Neuronal stem cell (in vitro differentiated cells): ENCODE measurements at regions not wholly inside any gene's neighbourhood (a gene's known extent, or its start where the extent isn't known, plus 50 kb on each side); places are given as distances from the start of the nearest gene placed in this dataset.

Source experiments
- DNase-seq: peaks from one replicate; pipeline ENCODE4 v3.0.0-alpha.2; 2013; ENCODE audit warnings: low spot score
- H2AFZ ChIP-seq: one replicate; pipeline ENCODE4 v1.6.1; 2013; ENCODE audit warnings: mild to moderate bottlenecking, low read length, inconsistent platforms
- H2AK5ac ChIP-seq: 2 replicates; pipeline ENCODE4 v1.6.1; 2013; ENCODE audit warnings: low read depth, mild to moderate bottlenecking, inconsistent platforms, low read length, moderate library complexity, mixed read lengths
- H2BK120ac ChIP-seq: 2 replicates; pipeline ENCODE4 v1.6.1; 2013; ENCODE audit warnings: low read depth, mild to moderate bottlenecking, inconsistent platforms, low read length, moderate library complexity, mixed read lengths
- H2BK12ac ChIP-seq: one replicate; pipeline ENCODE4 v1.6.1; 2013; ENCODE audit warnings: low read length, inconsistent platforms
- H2BK15ac ChIP-seq: 2 replicates; pipeline ENCODE4 v1.6.1; 2013; ENCODE audit warnings: mild to moderate bottlenecking, low read length, inconsistent platforms, mixed read lengths
- H2BK5ac ChIP-seq: one replicate; pipeline ENCODE4 v1.6.1; 2013; ENCODE audit warnings: inconsistent platforms, mild to moderate bottlenecking, low read length, moderate library complexity
- H3K14ac ChIP-seq: one replicate; pipeline ENCODE4 v1.6.1; 2013; ENCODE audit warnings: low read length, inconsistent platforms
- H3K18ac ChIP-seq: 2 replicates; pipeline ENCODE4 v1.6.1; 2013; ENCODE audit warnings: low read length, inconsistent platforms
- H3K23ac ChIP-seq: 2 replicates; pipeline ENCODE4 v1.6.1; 2013; ENCODE audit warnings: low read depth, mild to moderate bottlenecking, mixed read lengths, low read length, inconsistent platforms; ENCODE audit not compliant: poor library complexity
- H3K27ac ChIP-seq: replicated peaks from 3 replicates; pipeline ENCODE4 v1.5.1; 2013; ENCODE audit warnings: low read length, inconsistent platforms
- H3K27me3 ChIP-seq, 3 experiments: 2 replicates each; pipeline ENCODE4 v1.6.1; 2013; ENCODE audit warnings: low read length in 3 of 3, mild to moderate bottlenecking in 2 of 3, inconsistent platforms in 1 of 3, low read depth in 1 of 3, mixed read lengths in 1 of 3, moderate library complexity in 1 of 3; ENCODE audit not compliant: control insufficient read depth in 3 of 3, insufficient read depth in 3 of 3
- H3K36me3 ChIP-seq, 2 donors: replicated peaks in 1 of 2; 2 replicates each; pipeline ENCODE4 v1.6.1; 2013; ENCODE audit warnings: low read length in 2 of 2; ENCODE audit not compliant: control insufficient read depth in 2 of 2, insufficient read depth in 2 of 2
- H3K4ac ChIP-seq: 2 replicates; pipeline ENCODE4 v1.6.1; 2013; ENCODE audit warnings: inconsistent platforms, mild to moderate bottlenecking, low read length, moderate library complexity
- H3K4me1 ChIP-seq, 2 donors: 1 replicate in 1 of 2; 2 replicates in 1 of 2; pipeline ENCODE4 v1.6.1; 2013; ENCODE audit warnings: low read length in 2 of 2, low read depth in 1 of 2; ENCODE audit not compliant: control insufficient read depth in 2 of 2, insufficient read depth in 1 of 2
- H3K4me2 ChIP-seq: one replicate; pipeline ENCODE4 v1.6.1; 2013; ENCODE audit warnings: mild to moderate bottlenecking, low read length, inconsistent platforms; ENCODE audit not compliant: insufficient read depth, poor library complexity, severe bottlenecking
- H3K4me3 ChIP-seq, 2 donors: 2 replicates each; pipeline ENCODE4 v1.5.1; 2013; ENCODE audit warnings: low read length in 2 of 2, mild to moderate bottlenecking in 2 of 2, inconsistent platforms in 1 of 2, moderate library complexity in 1 of 2
- H3K79me1 ChIP-seq: one replicate; pipeline ENCODE4 v1.6.1; 2013; ENCODE audit warnings: low read depth, mild to moderate bottlenecking, inconsistent platforms, low read length, moderate library complexity
- H3K9ac ChIP-seq: one replicate; pipeline ENCODE4 v1.6.1; 2013; ENCODE audit warnings: mild to moderate bottlenecking, low read depth, low read length, inconsistent platforms; ENCODE audit not compliant: poor library complexity
- H3K9me3 ChIP-seq, 2 donors: replicated peaks in 1 of 2; 2 replicates each; pipeline versions ENCODE3 to v1.6.1; 2013; ENCODE audit warnings: low read length in 2 of 2, mild to moderate bottlenecking in 2 of 2, inconsistent platforms in 1 of 2, low read depth in 1 of 2, mixed read lengths in 1 of 2, moderate library complexity in 1 of 2; ENCODE audit not compliant: control insufficient read depth in 2 of 2, insufficient read depth in 1 of 2
- H4K8ac ChIP-seq: one replicate; pipeline ENCODE4 v1.6.1; 2013; ENCODE audit warnings: low read depth, mild to moderate bottlenecking, inconsistent platforms, low read length, moderate library complexity
- H4K91ac ChIP-seq: one replicate; pipeline ENCODE4 v1.6.1; 2013; ENCODE audit warnings: low read length, low read depth, mild to moderate bottlenecking, inconsistent platforms; ENCODE audit not compliant: poor library complexity
- WGBS, 2 donors: extraction: QIAGEN DNeasy Blood & Tissue Kit; methylation state at CpG; one replicate each; pipeline ENCODE4 v1.1.7; 2013; ENCODE audit warnings: missing lambda C conversion rate in 2 of 2, mixed read lengths in 1 of 2; ENCODE audit not compliant: insufficient read length in 2 of 2, insufficient replicate concordance in 1 of 2; ENCODE audit errors: extremely low coverage in 2 of 2; 5-methylcytosine and 5-hydroxymethylcytosine counted together

- H3K4me1 ChIP-seq = peaks cover 4 to 13% of the 10 kb centered on the region in 2 donors
- DNase-seq = no peak
Observed at GRCh38 chr13:74683411-74683810, 549.2 kb upstream of the KLF12 start.

GRCh38 chr13:74682746-74683145, 548.5 kb upstream of the KLF12 start:
- H3K4me1 ChIP-seq = peaks cover 3 to 8% of the 10 kb centered on the region in 2 donors
- no peak overlapping the region for H3K18ac ChIP-seq
- H3K9ac ChIP-seq = no peak overlapping the region
- H2BK5ac ChIP-seq = no peak overlapping the region
- no CpG with 5 or more reads among the region's 1 CpG for WGBS, 2 donors
- no peak for DNase-seq
- H2BK12ac ChIP-seq = no peak overlapping the region
- no peak overlapping the region for H3K4me2 ChIP-seq
- no peaks in the 10 kb centered on the region for H3K79me1 ChIP-seq
- no peak overlapping the region for H3K27ac ChIP-seq
- no peak overlapping the region for H4K8ac ChIP-seq
- H3K4me3 ChIP-seq = no peak overlapping the region
- H3K4ac ChIP-seq = no peak overlapping the region
- H3K36me3 ChIP-seq = no peaks in the 10 kb centered on the region
- no peaks in the 10 kb centered on the region for H3K27me3 ChIP-seq
- H3K23ac ChIP-seq = no peak overlapping the region
- no peak overlapping the region for H3K14ac ChIP-seq
- no peak overlapping the region for H2BK120ac ChIP-seq
- no peak overlapping the region for H4K91ac ChIP-seq
- no peak overlapping the region for H2BK15ac ChIP-seq
- H2AK5ac ChIP-seq = no peak overlapping the region
- H3K9me3 ChIP-seq = peaks cover 0 to 34% of the 10 kb centered on the region in 2 donors
- H2AFZ ChIP-seq = no peak overlapping the region

More at GRCh38 chr13:74683411-74683810, 549.2 kb upstream of the KLF12 start:
- Histone ChIP-seq H3K79me1 (no peaks in the 10 kb centered on the region), H2BK15ac (no peak overlapping the region), H4K8ac (no peak overlapping the region), H3K36me3 (no peaks in the 10 kb centered on the region), H3K4me2 (no peak overlapping the region), H3K27ac (no peak overlapping the region), H2AFZ (no peak overlapping the region), H2AK5ac (no peak overlapping the region), H2BK5ac (no peak overlapping the region), H3K27me3 (no peaks in the 10 kb centered on the region), H2BK120ac (no peak overlapping the region), H3K9ac (no peak overlapping the region), H3K14ac (no peak overlapping the region), H3K23ac (no peak overlapping the region), H2BK12ac (no peak overlapping the region), H3K9me3 (peaks cover 0 to 34% of the 10 kb centered on the region in 2 donors), H3K4ac (no peak overlapping the region), H4K91ac (no peak overlapping the region), H3K18ac (no peak overlapping the region), H3K4me3 (no peak overlapping the region)
- no CpG with 5 or more reads among the region's 1 CpG for WGBS, 2 donors

- H3K27me3 ChIP-seq = no peaks in the 10 kb centered on the region
- H4K91ac ChIP-seq = no peak overlapping the region
- H3K14ac ChIP-seq = no peak overlapping the region
- H2BK120ac ChIP-seq = no peak overlapping the region
- H3K79me1 ChIP-seq = no peaks in the 10 kb centered on the region
- no peak overlapping the region for H2BK15ac ChIP-seq
- no peak overlapping the region for H3K23ac ChIP-seq
- no CpG with 5 or more reads among the region's 3 CpGs for WGBS, 2 donors
- H3K18ac ChIP-seq = no peak overlapping the region
- H3K4me3 ChIP-seq = no peak overlapping the region
- no peak overlapping the region for H4K8ac ChIP-seq
- no peak overlapping the region for H3K9ac ChIP-seq
- no peak overlapping the region for H2BK5ac ChIP-seq
- no peak for DNase-seq
- H2BK12ac ChIP-seq = no peak overlapping the region
- peaks cover 0 to 4% of the 10 kb centered on the region in 2 donors for H3K4me1 ChIP-seq
- H3K4ac ChIP-seq = no peak overlapping the region
- H2AK5ac ChIP-seq = no peak overlapping the region
- no peak overlapping the region for H3K27ac ChIP-seq
- H3K36me3 ChIP-seq = no peaks in the 10 kb centered on the region
- no peak overlapping the region for H3K4me2 ChIP-seq
- H3K9me3 ChIP-seq = peaks cover 0 to 34% of the 10 kb centered on the region in 2 donors
- no peak overlapping the region for H2AFZ ChIP-seq
Observed at GRCh38 chr13:74681891-74682290, 547.7 kb upstream of the KLF12 start.

GRCh38 chr13:74678308-74678965, 544.2 kb upstream of the KLF12 start:
- no peak overlapping the region for H3K4me2 ChIP-seq
- H3K4me1 ChIP-seq = peaks cover 0 to 15% of the 10 kb centered on the region in 2 donors
- H3K9ac ChIP-seq = no peak overlapping the region
- H2BK12ac ChIP-seq = no peak overlapping the region
- no peaks in the 10 kb centered on the region for H3K27me3 ChIP-seq
- no peaks in the 10 kb centered on the region for H3K79me1 ChIP-seq
- peak overlapping the region; percentile 1 for H2AFZ ChIP-seq
- WGBS, 2 donors = no CpG with 5 or more reads among the region's 1 CpG
- H3K14ac ChIP-seq = no peak overlapping the region
- no peak overlapping the region for H2BK5ac ChIP-seq
- H3K23ac ChIP-seq = no peak overlapping the region
- H4K91ac ChIP-seq = no peak overlapping the region
- no peak overlapping the region for H2BK15ac ChIP-seq
- H3K18ac ChIP-seq = no peak overlapping the region
- DNase-seq = no peak
- H2AK5ac ChIP-seq = no peak overlapping the region
- H3K4me3 ChIP-seq = no peak overlapping the region
- peaks cover 0 to 10% of the 10 kb centered on the region in 2 donors for H3K9me3 ChIP-seq
- H3K36me3 ChIP-seq = no peaks in the 10 kb centered on the region
- no peak overlapping the region for H3K27ac ChIP-seq
- no peak overlapping the region for H4K8ac ChIP-seq
- H2BK120ac ChIP-seq = no peak overlapping the region
- H3K4ac ChIP-seq = no peak overlapping the region
